ENCODE measurements at regions not wholly inside any gene's neighbourhood (a gene's known extent, or its start where the extent isn't known, plus 50 kb on each side); places are given as distances from the start of the nearest gene placed in this dataset.

- 65% methylated on average over 3 of the region's 8 CpGs for WGBS (ENCODE audit: low lambda C conversion rate)
Observed at GRCh38 chr6:5898563-5898962, 108.2 kb downstream of the NRN1 start.

GRCh38 chr6:5898102-5898501 is 108.6 kb downstream of the NRN1 start:
- H3K4me1 ChIP-seq (ENCODE audit: control insufficient read depth in 1 of 2, insufficient read depth in 2 of 2, low read depth in 1 of 2, low read length in 1 of 2), result no peaks in the 10 kb centered on the region; a peak in 1 of 4 replicates
- no peak overlapping the region for H2AFZ ChIP-seq (ENCODE audit: low read depth)
- no peaks in the 10 kb centered on the region for H3K79me2 ChIP-seq (ENCODE audit: insufficient read depth)
- H3F3A ChIP-seq (replicated peaks; ENCODE audit: insufficient read depth), result no peaks in the 10 kb centered on the region
- H3K36me3 ChIP-seq (replicated peaks in 1 of 2; ENCODE audit: control insufficient read depth in 1 of 2, insufficient read depth in 2 of 2, low read length in 1 of 2), result no peaks in the 10 kb centered on the region
- H3K9ac ChIP-seq, result no peak overlapping the region
- no peaks in the 10 kb centered on the region for H3K9me2 ChIP-seq
- no peaks in the 10 kb centered on the region for H3K9me3 ChIP-seq
- no peak for DNase-seq
- no CpG with 5 or more reads among the region's 1 CpG for WGBS (ENCODE audit: low lambda C conversion rate)
- POLR2A ChIA-PET, result no interaction called here
- H3K27me3 ChIP-seq (ENCODE audit: insufficient read depth), result no peaks in the 10 kb centered on the region
- CTCF ChIA-PET, result no interaction called here
- H3K27ac ChIP-seq (ENCODE audit: low read depth in 2 of 2, low read length in 1 of 2), result no peak overlapping the region
- H3K4me3 ChIP-seq (ENCODE audit: low read depth in 2 of 2, low read length in 1 of 2), result no peak overlapping the region
- no peaks in the 10 kb centered on the region for H4K20me1 ChIP-seq (ENCODE audit: insufficient read depth)
- H3K4me2 ChIP-seq, result no peak overlapping the region
- TF ChIP-seq YY1 (IDR thresholded peaks at IDR 0.05; ENCODE audit: low read depth), result no peak
- TF ChIP-seq ZBTB33 (IDR thresholded peaks at IDR 0.05; ENCODE audit: borderline replicate concordance, low read depth), result no peak
- no peak for TF ChIP-seq TEAD4 (IDR thresholded peaks at IDR 0.05; ENCODE audit: borderline replicate concordance, insufficient read depth)
- no peak for TF ChIP-seq PBX3 (IDR thresholded peaks at IDR 0.05)
- no peak for TF ChIP-seq REST (IDR thresholded peaks at IDR 0.05; ENCODE audit: low read depth, low read length)
- no peak for TF ChIP-seq GATA2 (CRISPR knock-in tag; IDR thresholded peaks at IDR 0.05)
- TF ChIP-seq TAF1 (IDR thresholded peaks at IDR 0.05; ENCODE audit: borderline replicate concordance, low read depth, low read length), result no peak
- TF ChIP-seq SIN3A (IDR thresholded peaks at IDR 0.05; ENCODE audit: borderline replicate concordance, low read depth, low read length), result no peak
- TF ChIP-seq POLR2AphosphoS5 (IDR thresholded peaks at IDR 0.05; ENCODE audit: low read depth, low read length), result no peak
- no peak for TF ChIP-seq NRF1 (IDR thresholded peaks at IDR 0.05; ENCODE audit: low read depth, low read length)
- no peak for TF ChIP-seq SMC3 (IDR thresholded peaks at IDR 0.05; ENCODE audit: low read depth, low read length)
- no peak for TF ChIP-seq RAD21 (IDR thresholded peaks at IDR 0.05; ENCODE audit: low read length)
- no peak for TF ChIP-seq MAX (IDR thresholded peaks at IDR 0.05; ENCODE audit: low read depth)
- TF ChIP-seq EP300 (IDR thresholded peaks at IDR 0.05; ENCODE audit: borderline replicate concordance in 1 of 2, low read depth in 1 of 2, low read length in 1 of 2), result no peak
- TF ChIP-seq GABPA (IDR thresholded peaks at IDR 0.05; ENCODE audit: low read depth), result no peak
- no peak for TF ChIP-seq MXI1 (IDR thresholded peaks at IDR 0.05; ENCODE audit: low read depth, low read length)
- TF ChIP-seq FOSL2 (IDR thresholded peaks at IDR 0.05; ENCODE audit: borderline replicate concordance, low read depth), result no peak

More at GRCh38 chr6:5898563-5898962, 108.2 kb downstream of the NRN1 start:
- DNase-seq, result peak; percentile 20
- Histone ChIP-seq H3K9me3 (no peaks in the 10 kb centered on the region), H3K9me2 (no peaks in the 10 kb centered on the region), H3F3A (replicated peaks; ENCODE audit: insufficient read depth) (no peaks in the 10 kb centered on the region), H3K4me3 (ENCODE audit: low read depth in 2 of 2, low read length in 1 of 2) (no peak overlapping the region), H3K79me2 (ENCODE audit: insufficient read depth) (no peaks in the 10 kb centered on the region), H3K9ac (no peak overlapping the region), H3K36me3 (replicated peaks in 1 of 2; ENCODE audit: control insufficient read depth in 1 of 2, insufficient read depth in 2 of 2, low read length in 1 of 2) (no peaks in the 10 kb centered on the region), H3K4me2 (no peak overlapping the region), H3K27ac (ENCODE audit: low read depth in 2 of 2, low read length in 1 of 2) (no peak overlapping the region), H3K27me3 (ENCODE audit: insufficient read depth) (no peaks in the 10 kb centered on the region), H3K4me1 (ENCODE audit: control insufficient read depth in 1 of 2, insufficient read depth in 2 of 2, low read depth in 1 of 2, low read length in 1 of 2) (no peaks in the 10 kb centered on the region), H2AFZ (ENCODE audit: low read depth) (no peak overlapping the region), H4K20me1 (ENCODE audit: insufficient read depth) (no peaks in the 10 kb centered on the region)
- ChIA-PET POLR2A (no interaction called here), CTCF (no interaction called here)
- TF ChIP-seq RAD21 (IDR thresholded peaks at IDR 0.05; ENCODE audit: low read length) (no peak), PBX3 (IDR thresholded peaks at IDR 0.05) (no peak), EP300 (IDR thresholded peaks at IDR 0.05; ENCODE audit: borderline replicate concordance in 1 of 2, low read depth in 1 of 2, low read length in 1 of 2) (no peak)

Data from SK-N-SH (cell line).